GM12878 (cell line): ENCODE measurements at regions not wholly inside any gene's neighbourhood (a gene's known extent, or its start where the extent isn't known, plus 50 kb on each side); places are given as distances from the start of the nearest gene placed in this dataset.

Experiments used
- ATAC-seq: fragments of 200-7000 bp; cut with Tn5 transposase; 3 replicates; pipeline ENCODE4 v1.9.1; 2020; ENCODE audit warnings: mild to moderate bottlenecking, moderate library complexity
- BruUV-seq: library from RNA; stranded (reverse); fragments of 400-500 nt; replicated peaks from 2 replicates; lab custom pipeline; 2021; lab: Mats Ljungman, UMichigan
- CTCF ChIA-PET: fragments of 300-600 bp; sonication (Branson Sonifier 250); formaldehyde crosslinking; extraction: SDS; loops from one replicate; lab custom pipeline; 2021; ENCODE audit warnings: inconsistent platforms; lab: Yijun Ruan, JAX
- POLR2A ChIA-PET: fragments of 350-600 bp; formaldehyde crosslinking; extraction: SDS; loops from one replicate; lab custom pipeline; 2021; ENCODE audit warnings: inconsistent platforms; lab: Charles Lee
- RAD21 ChIA-PET: fragments of 300-600 bp; sonication (Branson Sonifier 250); formaldehyde crosslinking; loops from one replicate; lab custom pipeline; 2023; ENCODE audit warnings: antibody characterized with exemption; ENCODE audit not compliant: unreplicated experiment; lab: Charles Lee
- SMC1A ChIA-PET: fragments of 300-600 bp; sonication (Branson Sonifier 250); formaldehyde crosslinking; loops from one replicate; lab custom pipeline; 2023; ENCODE audit not compliant: unreplicated experiment, uncharacterized antibody; lab: Charles Lee
- DNase-seq: peaks from one replicate; pipeline ENCODE4 v3.0.0-alpha.2; 2011; ENCODE audit warnings: low read depth, low spot score
- FAIRE-seq: peaks from 3 replicates; lab custom pipeline; 2011; peaks lifted over from hg19 to GRCh38; lab: Jason Lieb, UNC
- H2AFZ ChIP-seq: 2 replicates; pipeline ENCODE4 v1.6.0; 2011; ENCODE audit warnings: low read depth, low read length, control low read depth; ENCODE audit not compliant: control insufficient read depth
- H3K27ac ChIP-seq: 2 replicates; pipeline ENCODE4 v1.5.1; 2011; ENCODE audit warnings: control low read depth; ENCODE audit not compliant: control insufficient read depth, insufficient read depth
- H3K27me3 ChIP-seq, 2 experiments: replicated peaks in 1 of 2; 2 replicates each; pipeline versions ENCODE4 v1.6.0 to v1.6.1; 2011; ENCODE audit warnings: low read length in 1 of 2; ENCODE audit not compliant: control insufficient read depth in 2 of 2, insufficient read depth in 2 of 2
- H3K36me3 ChIP-seq, 2 experiments: 2 replicates each; pipeline ENCODE4 v1.5.1; 2011; ENCODE audit warnings: low read length in 1 of 2; ENCODE audit not compliant: control insufficient read depth in 2 of 2, insufficient read depth in 2 of 2
- H3K4me1 ChIP-seq: 2 replicates; pipeline ENCODE4 v1.6.1; 2011; ENCODE audit warnings: mild to moderate bottlenecking, low read length, moderate library complexity, mixed read lengths; ENCODE audit not compliant: control insufficient read depth, insufficient read depth
- H3K4me2 ChIP-seq: 2 replicates; pipeline ENCODE4 v1.6.0; 2011; ENCODE audit warnings: control low read depth; ENCODE audit not compliant: control insufficient read depth, insufficient read depth
- H3K4me3 ChIP-seq: fragments of 200-600 bp; sonication (generic); 2 replicates; pipeline ENCODE4 v1.5.1; 2016
- H3K79me2 ChIP-seq: 2 replicates; pipeline ENCODE4 v1.6.0; 2011; ENCODE audit warnings: low read length; ENCODE audit not compliant: control insufficient read depth, insufficient read depth
- H3K9ac ChIP-seq: 2 replicates; pipeline ENCODE4 v1.8.0; 2011; ENCODE audit warnings: low read length, control low read depth, mixed read lengths; ENCODE audit not compliant: control insufficient read depth, insufficient read depth
- H3K9me3 ChIP-seq: replicated peaks from 3 replicates; pipeline ENCODE4 v1.5.1; 2011; ENCODE audit warnings: mild to moderate bottlenecking, low read length; ENCODE audit not compliant: control insufficient read depth, insufficient read depth
- H4K20me1 ChIP-seq: 2 replicates; pipeline ENCODE4 v1.6.0; 2011; ENCODE audit not compliant: control insufficient read depth, insufficient read depth
- CBFB ChIP-seq: IDR thresholded peaks from 2 replicates; pipeline ENCODE4 v1.6.1; 2016; ENCODE audit warnings: antibody characterized with exemption, low read depth
- CHD4 ChIP-seq: fragments of 200-600 bp; sonication (generic); IDR thresholded peaks from 2 replicates; pipeline ENCODE4 v1.6.1; 2016; ENCODE audit warnings: mild to moderate bottlenecking
- EGR1 ChIP-seq, 2 experiments: IDR thresholded peaks; 1 replicate in 1 of 2; 2 replicates in 1 of 2; pipeline ENCODE4 v1.6.1; 2011 to 2012; ENCODE audit warnings: low read depth in 2 of 2, low read length in 2 of 2, borderline replicate concordance in 1 of 2, mild to moderate bottlenecking in 1 of 2, moderate library complexity in 1 of 2
- JUND ChIP-seq: IDR thresholded peaks from 2 replicates; pipeline ENCODE4 v1.6.1; 2012; ENCODE audit warnings: low read depth, mild to moderate bottlenecking, low read length, improper control_type of control experiment, moderate library complexity
- NFIC ChIP-seq: IDR thresholded peaks from 2 replicates; pipeline ENCODE4 v1.6.1; 2012; ENCODE audit warnings: low read depth, mild to moderate bottlenecking, inconsistent platforms, low read length, moderate library complexity
- NR2C2 ChIP-seq: IDR thresholded peaks from 2 replicates; pipeline ENCODE4 v1.6.1; 2011; ENCODE audit warnings: borderline replicate concordance, low read depth; ENCODE audit not compliant: control insufficient read depth, insufficient read length
- PAX8 ChIP-seq: fragments of 450-650 bp; IDR thresholded peaks from 2 replicates; pipeline ENCODE4 v1.6.1; 2017; ENCODE audit warnings: mild to moderate bottlenecking, moderate library complexity
- PML ChIP-seq: IDR thresholded peaks from 2 replicates; pipeline ENCODE4 v1.6.1; 2012; ENCODE audit warnings: low read length, inconsistent platforms
- POLR2A ChIP-seq: IDR thresholded peaks from 2 replicates; pipeline ENCODE4 v1.6.1; 2011; ENCODE audit warnings: low read depth, mild to moderate bottlenecking, low read length
- SREBF1 ChIP-seq: IDR thresholded peaks from 2 replicates; pipeline ENCODE4 v1.6.1; 2012; ENCODE audit warnings: mild to moderate bottlenecking, low read length
- TAF1 ChIP-seq: IDR thresholded peaks from 2 replicates; pipeline ENCODE4 v1.6.1; 2011; ENCODE audit warnings: mild to moderate bottlenecking, low read depth, low read length, borderline replicate concordance
- TCF3 ChIP-seq: IDR thresholded peaks from 2 replicates; pipeline ENCODE4 v1.6.1; 2012; ENCODE audit warnings: low read depth, mild to moderate bottlenecking, low read length, borderline replicate concordance; ENCODE audit not compliant: insufficient read depth
- ZNF207 ChIP-seq: fragments of 450-650 bp; IDR thresholded peaks from 2 replicates; pipeline ENCODE4 v1.6.1; 2014; ENCODE audit warnings: antibody characterized with exemption, mild to moderate bottlenecking, borderline replicate concordance
- ZNF384 ChIP-seq: IDR thresholded peaks from 2 replicates; pipeline ENCODE4 v1.6.1; 2012; ENCODE audit warnings: low read depth, mild to moderate bottlenecking, low read length, improper control_type of control experiment, borderline replicate concordance
- ZZZ3 ChIP-seq: IDR thresholded peaks from 2 replicates; pipeline ENCODE4 v1.6.1; 2011; ENCODE audit warnings: low read depth; ENCODE audit not compliant: control insufficient read depth, insufficient read length
- WGBS: methylation state at CpG from one replicate; pipeline ENCODE4 v1.1.6; 2016; ENCODE audit warnings: low lambda C conversion rate; ENCODE audit not compliant: insufficient replicate concordance, insufficient coverage; ENCODE audit errors: missing lambda C conversion rate; 5-methylcytosine and 5-hydroxymethylcytosine counted together
- in situ Hi-C: fragments of 300-500 bp; cut with MboI; formaldehyde crosslinking; loops from 9 replicates; pipeline ENCODE4 v1.14.3; 2018; ENCODE audit warnings: mixed read lengths
- intact Hi-C: fragments of 100-400 bp; cut with micrococcal nuclease; formaldehyde crosslinking; loops from one replicate; pipeline ENCODE4 v1.14.2; 2022; ENCODE audit not compliant: unreplicated experiment
- TF ChIP-seq, protein P1 (sequence below): fragments of 450-650 bp; formaldehyde crosslinking; IDR thresholded peaks from 2 replicates; pipeline ENCODE4 v1.4.0; 2020; ENCODE audit warnings: mild to moderate bottlenecking, moderate library complexity
- TF ChIP-seq, protein P2 (sequence below): fragments of 150-350 bp; IDR thresholded peaks from 2 replicates; pipeline ENCODE4 v1.6.1; 2016; ENCODE audit warnings: low read depth, low read length

DNA sequence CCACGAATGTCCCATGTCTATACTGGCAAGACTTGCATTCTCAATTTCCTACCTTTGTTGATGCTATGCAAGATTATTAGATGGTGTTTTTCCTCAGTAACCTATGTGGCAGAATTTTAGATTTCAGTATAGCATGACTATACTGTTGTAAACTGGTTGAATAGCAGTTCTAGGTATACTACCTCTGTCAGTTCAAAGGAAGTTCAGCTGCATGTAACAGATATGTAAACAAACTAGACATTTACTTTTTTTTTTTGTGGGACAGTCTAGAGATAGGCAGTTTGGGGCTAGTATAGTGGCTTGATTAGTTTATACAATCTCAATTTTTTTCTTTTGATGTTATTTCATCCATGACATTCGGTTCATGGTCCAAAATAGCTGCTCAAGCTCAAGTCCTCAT is 97.6 kb upstream of the GRIN3A start:
- no peak overlapping the region for H2AFZ ChIP-seq
- ChIA-PET RAD21 (no interaction called here), POLR2A (no interaction called here)
- no TSS peak for BruUV-seq
- in situ Hi-C loops = no loop called here
- no peak overlapping the region for H3K4me3 ChIP-seq
- DNase-seq (no peak), ATAC-seq (no peak), FAIRE-seq (no peak)
- no peaks in the 10 kb centered on the region for H3K36me3 ChIP-seq
- no peak overlapping the region for H3K27ac ChIP-seq
- no peak overlapping the region for H3K4me2 ChIP-seq
- intact Hi-C loops = no loop called here
- H3K4me1 ChIP-seq = no peaks in the 10 kb centered on the region
- H3K9me3 ChIP-seq = no peaks in the 10 kb centered on the region
- H3K79me2 ChIP-seq = no peaks in the 10 kb centered on the region
- H3K27me3 ChIP-seq = no peaks in the 10 kb centered on the region
- 0% methylated on average over 2 of the region's 2 CpGs for WGBS
- H3K9ac ChIP-seq = no peak overlapping the region
- H4K20me1 ChIP-seq = no peaks in the 10 kb centered on the region
- TF ChIP-seq JUND = no peak
- TF ChIP-seq ZNF207 = no peak
- no peak for TF ChIP-seq TAF1
- no peak for TF ChIP-seq PAX8
- TF ChIP-seq NR2C2 = no peak
- no peak for TF ChIP-seq EGR1 (IDR thresholded peaks at IDR 0.05; ENCODE audit: borderline replicate concordance in 1 of 2, low read depth in 2 of 2, low read length in 2 of 2)
- no peak for TF ChIP-seq SREBF1
- TF ChIP-seq, protein P1, sequence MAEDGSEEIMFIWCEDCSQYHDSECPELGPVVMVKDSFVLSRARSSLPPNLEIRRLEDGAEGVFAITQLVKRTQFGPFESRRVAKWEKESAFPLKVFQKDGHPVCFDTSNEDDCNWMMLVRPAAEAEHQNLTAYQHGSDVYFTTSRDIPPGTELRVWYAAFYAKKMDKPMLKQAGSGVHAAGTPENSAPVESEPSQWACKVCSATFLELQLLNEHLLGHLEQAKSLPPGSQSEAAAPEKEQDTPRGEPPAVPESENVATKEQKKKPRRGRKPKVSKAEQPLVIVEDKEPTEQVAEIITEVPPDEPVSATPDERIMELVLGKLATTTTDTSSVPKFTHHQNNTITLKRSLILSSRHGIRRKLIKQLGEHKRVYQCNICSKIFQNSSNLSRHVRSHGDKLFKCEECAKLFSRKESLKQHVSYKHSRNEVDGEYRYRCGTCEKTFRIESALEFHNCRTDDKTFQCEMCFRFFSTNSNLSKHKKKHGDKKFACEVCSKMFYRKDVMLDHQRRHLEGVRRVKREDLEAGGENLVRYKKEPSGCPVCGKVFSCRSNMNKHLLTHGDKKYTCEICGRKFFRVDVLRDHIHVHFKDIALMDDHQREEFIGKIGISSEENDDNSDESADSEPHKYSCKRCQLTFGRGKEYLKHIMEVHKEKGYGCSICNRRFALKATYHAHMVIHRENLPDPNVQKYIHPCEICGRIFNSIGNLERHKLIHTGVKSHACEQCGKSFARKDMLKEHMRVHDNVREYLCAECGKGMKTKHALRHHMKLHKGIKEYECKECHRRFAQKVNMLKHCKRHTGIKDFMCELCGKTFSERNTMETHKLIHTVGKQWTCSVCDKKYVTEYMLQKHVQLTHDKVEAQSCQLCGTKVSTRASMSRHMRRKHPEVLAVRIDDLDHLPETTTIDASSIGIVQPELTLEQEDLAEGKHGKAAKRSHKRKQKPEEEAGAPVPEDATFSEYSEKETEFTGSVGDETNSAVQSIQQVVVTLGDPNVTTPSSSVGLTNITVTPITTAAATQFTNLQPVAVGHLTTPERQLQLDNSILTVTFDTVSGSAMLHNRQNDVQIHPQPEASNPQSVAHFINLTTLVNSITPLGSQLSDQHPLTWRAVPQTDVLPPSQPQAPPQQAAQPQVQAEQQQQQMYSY (CRISPR knock-in tag) = no peak
- TF ChIP-seq TCF3 = no peak
- TF ChIP-seq ZNF384 = no peak
- no peak for TF ChIP-seq CHD4
- no peak for TF ChIP-seq POLR2A
- no peak for TF ChIP-seq PML
- TF ChIP-seq CBFB = no peak
- no peak for TF ChIP-seq NFIC
- no peak for TF ChIP-seq ZZZ3
- TF ChIP-seq, protein P2, sequence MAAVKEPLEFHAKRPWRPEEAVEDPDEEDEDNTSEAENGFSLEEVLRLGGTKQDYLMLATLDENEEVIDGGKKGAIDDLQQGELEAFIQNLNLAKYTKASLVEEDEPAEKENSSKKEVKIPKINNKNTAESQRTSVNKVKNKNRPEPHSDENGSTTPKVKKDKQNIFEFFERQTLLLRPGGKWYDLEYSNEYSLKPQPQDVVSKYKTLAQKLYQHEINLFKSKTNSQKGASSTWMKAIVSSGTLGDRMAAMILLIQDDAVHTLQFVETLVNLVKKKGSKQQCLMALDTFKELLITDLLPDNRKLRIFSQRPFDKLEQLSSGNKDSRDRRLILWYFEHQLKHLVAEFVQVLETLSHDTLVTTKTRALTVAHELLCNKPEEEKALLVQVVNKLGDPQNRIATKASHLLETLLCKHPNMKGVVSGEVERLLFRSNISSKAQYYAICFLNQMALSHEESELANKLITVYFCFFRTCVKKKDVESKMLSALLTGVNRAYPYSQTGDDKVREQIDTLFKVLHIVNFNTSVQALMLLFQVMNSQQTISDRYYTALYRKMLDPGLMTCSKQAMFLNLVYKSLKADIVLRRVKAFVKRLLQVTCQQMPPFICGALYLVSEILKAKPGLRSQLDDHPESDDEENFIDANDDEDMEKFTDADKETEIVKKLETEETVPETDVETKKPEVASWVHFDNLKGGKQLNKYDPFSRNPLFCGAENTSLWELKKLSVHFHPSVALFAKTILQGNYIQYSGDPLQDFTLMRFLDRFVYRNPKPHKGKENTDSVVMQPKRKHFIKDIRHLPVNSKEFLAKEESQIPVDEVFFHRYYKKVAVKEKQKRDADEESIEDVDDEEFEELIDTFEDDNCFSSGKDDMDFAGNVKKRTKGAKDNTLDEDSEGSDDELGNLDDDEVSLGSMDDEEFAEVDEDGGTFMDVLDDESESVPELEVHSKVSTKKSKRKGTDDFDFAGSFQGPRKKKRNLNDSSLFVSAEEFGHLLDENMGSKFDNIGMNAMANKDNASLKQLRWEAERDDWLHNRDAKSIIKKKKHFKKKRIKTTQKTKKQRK = no peak
- TF ChIP-seq, all 136 proteins: peak for 0
- ChIA-PET SMC1A (interaction anchor here (0.9 kb wide), 1 partner anchor 11 kb away, joined by 4 read pairs; no protein-coding TSS in a partner anchor), CTCF (interaction anchor here (1.2 kb wide), 1 partner anchor 11 kb away, joined by 3 read pairs; no protein-coding TSS in a partner anchor)
